ENCODE measurements at regions not wholly inside any gene's neighbourhood (a gene's known extent, or its start where the extent isn't known, plus 50 kb on each side); places are given as distances from the start of the nearest gene placed in this dataset.
A peak's percentile ranks its signal among the peaks of the same experiment; 100 is the strongest.

- peaks cover 17% of the 10 kb centered on the region for H3K9me3 Mint-ChIP-seq (ENCODE audit: low read depth)
- DNase-seq (ENCODE audit: low spot score, unreplicated experiment): no peak
- H3K4me3 Mint-ChIP-seq (ENCODE audit: low read depth): no peak overlapping the region
- H3K4me1 Mint-ChIP-seq (ENCODE audit: low read depth): no peaks in the 10 kb centered on the region
- H3K36me3 Mint-ChIP-seq (ENCODE audit: insufficient read depth): peaks cover 15% of the 10 kb centered on the region
- no peaks in the 10 kb centered on the region for H3K27me3 Mint-ChIP-seq
- TF ChIP-seq CTCF (IDR thresholded peaks at IDR 0.05; ENCODE audit: unreplicated experiment): no peak
- H3K27ac Mint-ChIP-seq: no peak overlapping the region
These were observed 103.9 kb upstream of the RAB40AL start for GRCh38 chrX:102833136-102833535.

GRCh38 chrX:102835504-102836146 lies 101.4 kb upstream of the RAB40AL start:
- Mint-ChIP-seq H3K36me3 (ENCODE audit: insufficient read depth) (peaks cover 14% of the 10 kb centered on the region), H3K9me3 (ENCODE audit: low read depth) (peaks cover 10% of the 10 kb centered on the region), H3K4me1 (ENCODE audit: low read depth) (no peaks in the 10 kb centered on the region), H3K27ac (no peak overlapping the region), H3K27me3 (no peaks in the 10 kb centered on the region), H3K4me3 (ENCODE audit: low read depth) (no peak overlapping the region)
- no peak for DNase-seq (ENCODE audit: low spot score, unreplicated experiment)
- peak; percentile 49 for TF ChIP-seq CTCF (IDR thresholded peaks at IDR 0.05; ENCODE audit: unreplicated experiment)

GRCh38 chrX:102837847-102838246 lies 99.2 kb upstream of the RAB40AL start:
- Mint-ChIP-seq H3K9me3 (ENCODE audit: low read depth) (peaks cover under 1% of the 10 kb centered on the region), H3K27me3 (no peaks in the 10 kb centered on the region), H3K36me3 (ENCODE audit: insufficient read depth) (peaks cover 11% of the 10 kb centered on the region), H3K27ac (no peak overlapping the region), H3K4me1 (ENCODE audit: low read depth) (no peaks in the 10 kb centered on the region), H3K4me3 (ENCODE audit: low read depth) (no peak overlapping the region)
- DNase-seq (ENCODE audit: low spot score, unreplicated experiment): no peak
- no peak for TF ChIP-seq CTCF (IDR thresholded peaks at IDR 0.05; ENCODE audit: unreplicated experiment)

DNA sequence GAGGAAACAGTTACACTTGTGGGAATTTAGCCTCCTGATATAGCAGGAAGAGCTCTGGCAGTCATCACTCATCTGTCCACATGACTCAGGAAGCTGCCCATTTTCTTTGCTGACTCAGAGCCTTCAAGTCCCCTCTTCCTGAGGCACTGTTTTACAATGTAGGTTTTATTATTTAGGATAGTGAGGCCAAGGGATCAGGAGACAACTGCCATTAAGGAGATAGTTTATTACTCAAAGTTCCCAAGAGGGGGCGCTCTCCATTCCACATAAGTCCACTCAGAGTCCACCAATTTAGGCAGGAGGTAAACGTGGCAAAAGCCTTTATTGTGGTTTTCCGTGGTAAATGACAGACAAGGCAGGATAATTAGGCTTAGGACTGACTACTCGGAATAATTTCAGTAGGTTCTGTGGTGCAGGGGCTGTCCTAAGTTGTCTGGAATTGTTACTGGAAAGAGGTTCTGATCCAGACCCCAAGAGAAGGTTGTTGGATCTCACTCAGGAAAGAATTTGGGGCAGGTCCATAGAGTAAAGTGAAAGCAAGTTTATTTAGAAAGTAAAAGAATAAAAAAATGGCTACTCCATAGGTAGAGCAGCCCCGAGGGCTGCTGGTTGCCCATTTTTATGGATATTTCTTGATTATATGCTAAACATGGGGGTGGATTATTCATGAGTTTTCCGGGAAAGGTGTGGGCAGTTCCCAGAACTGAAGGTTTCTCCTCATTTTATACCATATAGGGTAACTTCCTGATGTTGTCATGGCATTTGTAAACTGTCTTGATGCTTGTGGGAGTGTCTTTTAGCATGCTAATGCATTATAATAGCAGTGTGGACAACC lies 96.0 kb upstream of the RAB40AL start:
- H3K4me1 Mint-ChIP-seq (ENCODE audit: low read depth): no peaks in the 10 kb centered on the region
- no peak overlapping the region for H3K27ac Mint-ChIP-seq
- H3K9me3 Mint-ChIP-seq (ENCODE audit: low read depth): no peaks in the 10 kb centered on the region
- no peak for TF ChIP-seq CTCF (IDR thresholded peaks at IDR 0.05; ENCODE audit: unreplicated experiment)
- peaks cover 4% of the 10 kb centered on the region for H3K36me3 Mint-ChIP-seq (ENCODE audit: insufficient read depth)
- no peak overlapping the region for H3K4me3 Mint-ChIP-seq (ENCODE audit: low read depth)
- H3K27me3 Mint-ChIP-seq: no peaks in the 10 kb centered on the region
- no peak for DNase-seq (ENCODE audit: low spot score, unreplicated experiment)

DNA sequence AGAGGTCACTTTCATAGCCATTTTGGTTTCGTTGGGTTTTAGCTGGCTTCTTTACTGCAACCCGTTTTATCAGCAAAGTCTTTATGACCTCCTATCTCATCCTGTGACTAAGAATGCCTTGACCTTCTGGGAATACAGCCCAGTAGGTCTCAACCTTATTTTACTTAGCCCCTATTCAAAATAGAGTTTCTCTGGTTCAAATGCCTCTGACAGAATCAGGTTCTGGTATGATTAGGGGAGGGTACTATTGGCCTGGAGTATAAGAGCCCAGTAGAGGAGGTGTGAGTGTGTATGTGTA lies 95.4 kb upstream of the RAB40AL start:
- no peak for TF ChIP-seq CTCF (IDR thresholded peaks at IDR 0.05; ENCODE audit: unreplicated experiment)
- Mint-ChIP-seq H3K4me3 (ENCODE audit: low read depth) (no peak overlapping the region), H3K27ac (no peak overlapping the region), H3K27me3 (no peaks in the 10 kb centered on the region), H3K4me1 (ENCODE audit: low read depth) (no peaks in the 10 kb centered on the region), H3K9me3 (ENCODE audit: low read depth) (no peaks in the 10 kb centered on the region), H3K36me3 (ENCODE audit: insufficient read depth) (peaks cover 4% of the 10 kb centered on the region)
- no peak for DNase-seq (ENCODE audit: low spot score, unreplicated experiment)
